HG03045 (cell line): ENCODE measurements at regions not wholly inside any gene's neighbourhood (a gene's known extent, or its start where the extent isn't known, plus 50 kb on each side); places are given as distances from the start of the nearest gene placed in this dataset.

ENCODE experiments used
- ATAC-seq: cut with Tn5 transposase; IDR thresholded peaks from one replicate; pipeline ENCODE4 v1.9.1; 2021; ENCODE audit warnings: mild to moderate bottlenecking, moderate library complexity; ENCODE audit not compliant: unreplicated experiment

- ATAC-seq = no peak
Measured at GRCh38 chr2:19614066-19614465, 255.6 kb upstream of the OSR1 start.

GRCh38 chr2:19611491-19612332 lies 253.3 kb upstream of the OSR1 start:
- ATAC-seq = no peak

GRCh38 chr2:19609266-19609665 lies 250.8 kb upstream of the OSR1 start:
- ATAC-seq = no peak

GRCh38 chr2:19607931-19608771 lies 249.7 kb upstream of the OSR1 start:
- ATAC-seq = no peak

GRCh38 chr2:19607400-19607799 lies 249.0 kb upstream of the OSR1 start:
- ATAC-seq = no peak

GRCh38 chr2:19600982-19601381 lies 242.6 kb upstream of the OSR1 start:
- no peak for ATAC-seq

- no peak for ATAC-seq
Measured at GRCh38 chr2:19600506-19600905, 242.1 kb upstream of the OSR1 start.

- ATAC-seq = no peak
Measured at GRCh38 chr2:19598971-19599370, 240.5 kb upstream of the OSR1 start.

- no peak for ATAC-seq
Measured at GRCh38 chr2:19592197-19592596, 233.8 kb upstream of the OSR1 start.

GRCh38 chr2:19589791-19590190 lies 231.4 kb upstream of the OSR1 start:
- ATAC-seq = no peak

- ATAC-seq = no peak
Measured at GRCh38 chr2:19580830-19581229, 222.4 kb upstream of the OSR1 start.

- no peak for ATAC-seq
Measured at GRCh38 chr2:19580264-19580663, 221.8 kb upstream of the OSR1 start.

- ATAC-seq = no peak
Measured at GRCh38 chr2:19579461-19579860, 221.0 kb upstream of the OSR1 start.

GRCh38 chr2:19577723-19578122 lies 219.3 kb upstream of the OSR1 start:
- ATAC-seq = no peak

- ATAC-seq = no peak
Measured at GRCh38 chr2:19576411-19576810, 218.0 kb upstream of the OSR1 start.

GRCh38 chr2:19575641-19576040 lies 217.2 kb upstream of the OSR1 start:
- no peak for ATAC-seq

GRCh38 chr2:19574778-19575260 lies 216.4 kb upstream of the OSR1 start:
- ATAC-seq = no peak

- no peak for ATAC-seq
Measured at GRCh38 chr2:19573784-19574183, 215.4 kb upstream of the OSR1 start.

- no peak for ATAC-seq
Measured at GRCh38 chr2:19571773-19572172, 213.3 kb upstream of the OSR1 start.

- ATAC-seq = no peak
Measured at GRCh38 chr2:19569300-19569791, 210.9 kb upstream of the OSR1 start.

- no peak for ATAC-seq
Measured at GRCh38 chr2:19568809-19569208, 210.4 kb upstream of the OSR1 start.

- ATAC-seq = no peak
Measured at GRCh38 chr2:19560785-19561184, 202.4 kb upstream of the OSR1 start.
